ENCODE measurements at regions not wholly inside any gene's neighbourhood (a gene's known extent, or its start where the extent isn't known, plus 50 kb on each side); places are given as distances from the start of the nearest gene placed in this dataset.

DNA sequence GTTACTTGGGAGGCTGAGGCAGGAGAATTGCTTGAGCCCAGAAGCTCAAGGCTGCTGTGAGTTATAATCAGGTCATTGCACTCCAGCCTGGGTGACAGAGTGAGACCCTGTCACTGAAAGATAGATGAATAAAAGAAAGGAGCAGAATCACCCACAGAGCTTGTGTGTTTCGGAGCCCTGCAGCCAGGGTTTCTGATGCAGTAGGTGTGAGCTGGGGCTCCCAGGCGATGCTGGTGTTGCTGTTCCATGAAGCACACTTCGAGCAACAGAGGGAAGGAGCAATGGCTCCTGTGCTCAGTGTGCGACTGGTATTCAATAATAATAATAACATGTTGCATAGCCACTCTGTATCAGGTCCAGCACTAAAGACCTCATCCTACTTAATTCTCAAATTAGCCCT is 197.5 kb upstream of the CST7 start:
- Mint-ChIP-seq H3K27me3 (ENCODE audit: low read depth) (no peaks in the 10 kb centered on the region), H3K4me1 (no peaks in the 10 kb centered on the region), H3K36me3 (no peaks in the 10 kb centered on the region), H3K9me3 (peaks cover 5% of the 10 kb centered on the region), H3K4me3 (no peak overlapping the region), H3K27ac (no peak overlapping the region)
- DNase-seq (ENCODE audit: low spot score in 2 of 2, unreplicated experiment in 2 of 2), result no peak
- TF ChIP-seq, protein P1, sequence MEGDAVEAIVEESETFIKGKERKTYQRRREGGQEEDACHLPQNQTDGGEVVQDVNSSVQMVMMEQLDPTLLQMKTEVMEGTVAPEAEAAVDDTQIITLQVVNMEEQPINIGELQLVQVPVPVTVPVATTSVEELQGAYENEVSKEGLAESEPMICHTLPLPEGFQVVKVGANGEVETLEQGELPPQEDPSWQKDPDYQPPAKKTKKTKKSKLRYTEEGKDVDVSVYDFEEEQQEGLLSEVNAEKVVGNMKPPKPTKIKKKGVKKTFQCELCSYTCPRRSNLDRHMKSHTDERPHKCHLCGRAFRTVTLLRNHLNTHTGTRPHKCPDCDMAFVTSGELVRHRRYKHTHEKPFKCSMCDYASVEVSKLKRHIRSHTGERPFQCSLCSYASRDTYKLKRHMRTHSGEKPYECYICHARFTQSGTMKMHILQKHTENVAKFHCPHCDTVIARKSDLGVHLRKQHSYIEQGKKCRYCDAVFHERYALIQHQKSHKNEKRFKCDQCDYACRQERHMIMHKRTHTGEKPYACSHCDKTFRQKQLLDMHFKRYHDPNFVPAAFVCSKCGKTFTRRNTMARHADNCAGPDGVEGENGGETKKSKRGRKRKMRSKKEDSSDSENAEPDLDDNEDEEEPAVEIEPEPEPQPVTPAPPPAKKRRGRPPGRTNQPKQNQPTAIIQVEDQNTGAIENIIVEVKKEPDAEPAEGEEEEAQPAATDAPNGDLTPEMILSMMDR (IDR thresholded peaks at IDR 0.05; ENCODE audit: unreplicated experiment), result no peak

DNA sequence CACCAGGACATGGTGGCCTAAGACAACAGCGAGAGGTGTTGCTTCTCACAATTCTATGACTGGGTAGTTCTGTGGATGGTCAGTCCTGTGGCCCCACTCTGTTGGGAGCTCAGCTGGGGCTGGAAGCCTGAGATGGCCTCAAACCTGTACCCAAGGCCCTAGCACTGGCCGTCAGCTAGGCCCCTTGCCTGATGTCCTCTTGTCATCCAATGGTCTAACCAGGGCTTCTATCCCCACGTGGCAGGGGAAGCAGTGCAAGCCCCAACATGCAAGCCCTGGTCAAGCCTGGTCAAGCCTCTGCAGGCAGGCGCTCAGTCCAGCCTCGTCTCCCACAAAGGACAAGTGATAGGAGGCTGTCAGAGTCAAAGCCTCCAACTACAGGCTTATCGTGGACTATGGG is 196.5 kb upstream of the CST7 start:
- Mint-ChIP-seq H3K9me3 (peaks cover 5% of the 10 kb centered on the region), H3K27ac (no peak overlapping the region), H3K27me3 (ENCODE audit: low read depth) (no peaks in the 10 kb centered on the region), H3K4me3 (no peak overlapping the region), H3K4me1 (no peaks in the 10 kb centered on the region), H3K36me3 (no peaks in the 10 kb centered on the region)
- TF ChIP-seq, protein P1 (IDR thresholded peaks at IDR 0.05; ENCODE audit: unreplicated experiment), result no peak
- peak in 1 of 2 experiments; percentile 11 for DNase-seq (ENCODE audit: low spot score in 2 of 2, unreplicated experiment in 2 of 2)

DNA sequence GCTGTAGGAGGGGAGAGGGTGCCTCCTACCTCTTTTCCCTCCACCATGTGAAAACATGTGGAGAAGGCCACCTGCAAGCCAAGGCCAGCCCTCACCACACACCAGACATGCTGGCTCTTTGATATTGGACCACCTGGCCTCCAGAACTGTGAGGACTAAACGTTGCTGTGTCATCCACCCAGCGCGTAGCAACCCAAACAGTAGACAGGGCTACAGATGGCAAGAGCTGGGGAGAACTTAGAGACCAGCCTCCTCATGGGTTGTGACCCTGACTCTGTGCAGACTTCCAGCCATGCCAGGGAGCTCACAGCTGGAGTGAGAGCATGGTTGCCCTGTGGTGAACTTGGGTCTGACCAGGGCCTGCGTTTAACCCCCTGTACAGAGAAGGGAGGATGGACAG is 195.9 kb upstream of the CST7 start:
- H3K4me1 Mint-ChIP-seq, result no peaks in the 10 kb centered on the region
- no peak overlapping the region for H3K4me3 Mint-ChIP-seq
- H3K9me3 Mint-ChIP-seq, result peaks cover 5% of the 10 kb centered on the region
- TF ChIP-seq, protein P1 (IDR thresholded peaks at IDR 0.05; ENCODE audit: unreplicated experiment), result no peak
- no peaks in the 10 kb centered on the region for H3K27me3 Mint-ChIP-seq (ENCODE audit: low read depth)
- H3K36me3 Mint-ChIP-seq, result no peaks in the 10 kb centered on the region
- peak in 1 of 2 experiments; percentile 10 for DNase-seq (ENCODE audit: low spot score in 2 of 2, unreplicated experiment in 2 of 2)
- H3K27ac Mint-ChIP-seq, result no peak overlapping the region

DNA sequence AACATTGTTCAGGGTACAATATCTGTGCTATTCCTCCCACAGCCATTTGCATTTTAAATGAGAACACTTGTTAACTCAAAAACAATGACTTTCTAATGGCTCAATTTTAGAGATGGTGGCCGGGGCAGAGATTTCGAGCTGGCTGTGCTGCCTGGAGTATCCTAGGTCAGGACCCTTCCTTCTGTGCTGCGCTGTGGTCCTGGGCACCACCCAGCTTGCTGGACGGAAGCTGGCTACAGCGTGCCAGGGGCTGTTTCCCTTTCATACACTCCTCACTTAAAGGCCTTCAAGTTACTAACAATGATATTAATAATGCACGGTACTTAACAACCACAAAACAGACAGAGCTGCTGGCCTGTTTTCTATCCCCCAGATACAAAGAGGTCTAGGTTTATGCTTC is 194.4 kb upstream of the CST7 start:
- TF ChIP-seq, protein P1 (IDR thresholded peaks at IDR 0.05; ENCODE audit: unreplicated experiment), result no peak
- H3K4me3 Mint-ChIP-seq, result no peak overlapping the region
- no peaks in the 10 kb centered on the region for H3K27me3 Mint-ChIP-seq (ENCODE audit: low read depth)
- no peak overlapping the region for H3K27ac Mint-ChIP-seq
- no peaks in the 10 kb centered on the region for H3K36me3 Mint-ChIP-seq
- peaks cover 3% of the 10 kb centered on the region for H3K9me3 Mint-ChIP-seq
- no peaks in the 10 kb centered on the region for H3K4me1 Mint-ChIP-seq
- no peak for DNase-seq (ENCODE audit: low spot score in 2 of 2, unreplicated experiment in 2 of 2)

DNA sequence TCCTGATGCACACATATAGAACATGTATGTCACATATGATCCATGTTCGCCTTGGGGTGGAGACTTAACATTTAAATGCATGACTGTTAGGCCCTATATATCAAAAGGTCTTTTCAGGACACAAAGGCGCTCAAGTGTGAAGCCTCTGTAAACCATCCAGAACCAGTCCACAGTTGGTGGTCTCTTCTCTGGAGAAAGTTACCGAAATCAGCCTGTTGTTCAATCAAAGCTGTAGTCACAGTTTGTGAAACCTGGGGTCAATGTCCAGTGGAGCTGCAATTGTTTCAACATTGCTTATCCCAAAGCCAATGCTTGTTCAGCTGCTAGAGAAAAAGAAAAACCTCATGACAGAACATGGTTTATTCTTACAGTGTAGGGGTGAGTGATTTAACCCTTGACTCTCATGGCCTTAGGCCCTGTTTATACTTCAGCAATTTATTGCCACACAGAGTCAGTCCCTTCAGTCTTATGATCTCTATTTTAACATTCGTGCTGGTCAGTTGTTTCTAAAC is 193.6 kb upstream of the CST7 start:
- DNase-seq (ENCODE audit: low spot score in 2 of 2, unreplicated experiment in 2 of 2), result no peak
- no peaks in the 10 kb centered on the region for H3K36me3 Mint-ChIP-seq
- TF ChIP-seq, protein P1 (IDR thresholded peaks at IDR 0.05; ENCODE audit: unreplicated experiment), result no peak
- H3K4me1 Mint-ChIP-seq, result no peaks in the 10 kb centered on the region
- no peak overlapping the region for H3K27ac Mint-ChIP-seq
- H3K9me3 Mint-ChIP-seq, result peaks cover 11% of the 10 kb centered on the region
- no peak overlapping the region for H3K4me3 Mint-ChIP-seq
- H3K27me3 Mint-ChIP-seq (ENCODE audit: low read depth), result no peaks in the 10 kb centered on the region

All from mesothelial cell of epicardium (in vitro differentiated cells).